ENCODE measurements at regions not wholly inside any gene's neighbourhood (a gene's known extent, or its start where the extent isn't known, plus 50 kb on each side); places are given as distances from the start of the nearest gene placed in this dataset.
"Not testable (repeated sequence)": the region's sequence is repeated elsewhere in the genome, so short reads cannot be mapped to it uniquely, and the experiment has no call there.

DNA sequence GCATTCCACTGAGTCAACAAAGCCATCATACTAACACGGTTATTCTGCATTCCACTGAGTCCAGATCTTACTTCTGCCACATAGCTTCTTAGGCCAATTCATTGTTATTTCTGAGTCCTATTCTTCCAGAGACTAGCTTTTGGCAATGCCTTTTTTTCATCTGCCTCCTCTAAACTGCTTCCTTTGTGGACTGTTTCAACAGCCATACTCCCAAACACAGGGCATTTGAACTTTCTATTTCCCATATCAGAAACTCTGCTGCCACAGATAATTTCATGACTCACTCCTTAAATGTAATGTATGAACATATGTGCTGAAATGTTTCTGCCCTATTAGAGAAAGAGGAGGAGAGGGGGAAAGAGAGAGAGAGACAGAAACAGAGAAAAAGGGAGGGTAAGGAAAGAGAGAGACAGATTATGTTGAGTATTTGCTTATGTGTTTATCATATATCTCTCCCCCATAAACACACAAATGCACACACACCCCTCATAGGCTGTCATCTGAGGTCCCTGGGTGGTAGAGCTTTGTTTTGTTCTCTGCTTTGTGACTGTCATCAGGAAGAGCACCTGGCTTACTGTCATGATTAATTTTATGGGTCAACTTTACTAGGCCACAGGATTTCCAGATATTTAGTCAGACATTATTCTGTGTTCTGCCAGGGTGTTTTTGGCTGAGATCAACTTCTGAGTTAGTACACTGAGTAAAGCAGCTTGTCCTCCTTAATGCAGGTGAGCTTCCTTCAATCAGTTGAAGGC lies 308.0 kb upstream of the KCND2 start:
- TF ChIP-seq, protein P1, sequence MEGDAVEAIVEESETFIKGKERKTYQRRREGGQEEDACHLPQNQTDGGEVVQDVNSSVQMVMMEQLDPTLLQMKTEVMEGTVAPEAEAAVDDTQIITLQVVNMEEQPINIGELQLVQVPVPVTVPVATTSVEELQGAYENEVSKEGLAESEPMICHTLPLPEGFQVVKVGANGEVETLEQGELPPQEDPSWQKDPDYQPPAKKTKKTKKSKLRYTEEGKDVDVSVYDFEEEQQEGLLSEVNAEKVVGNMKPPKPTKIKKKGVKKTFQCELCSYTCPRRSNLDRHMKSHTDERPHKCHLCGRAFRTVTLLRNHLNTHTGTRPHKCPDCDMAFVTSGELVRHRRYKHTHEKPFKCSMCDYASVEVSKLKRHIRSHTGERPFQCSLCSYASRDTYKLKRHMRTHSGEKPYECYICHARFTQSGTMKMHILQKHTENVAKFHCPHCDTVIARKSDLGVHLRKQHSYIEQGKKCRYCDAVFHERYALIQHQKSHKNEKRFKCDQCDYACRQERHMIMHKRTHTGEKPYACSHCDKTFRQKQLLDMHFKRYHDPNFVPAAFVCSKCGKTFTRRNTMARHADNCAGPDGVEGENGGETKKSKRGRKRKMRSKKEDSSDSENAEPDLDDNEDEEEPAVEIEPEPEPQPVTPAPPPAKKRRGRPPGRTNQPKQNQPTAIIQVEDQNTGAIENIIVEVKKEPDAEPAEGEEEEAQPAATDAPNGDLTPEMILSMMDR (IDR thresholded peaks at IDR 0.05) = no peak
- TF ChIP-seq EZH2 (IDR thresholded peaks at IDR 0.05; ENCODE audit: borderline replicate concordance, insufficient read depth, low read depth, low read length, poor library complexity, severe bottlenecking) = no peak
- ATAC-seq (ENCODE audit: low read depth) (no peak), DNase-seq (no peak)
- Histone ChIP-seq H3K36me3 (replicated peaks in 1 of 2; ENCODE audit: control extremely low read depth in 1 of 2, control insufficient read depth in 1 of 2, extremely low read depth in 1 of 2, insufficient read depth in 2 of 2, low read length in 1 of 2) (no peaks in the 10 kb centered on the region), H2AFZ (ENCODE audit: insufficient read depth, low read depth, low read length, poor library complexity, severe bottlenecking) (no peak overlapping the region), H3K4me1 (ENCODE audit: control insufficient read depth in 2 of 2, insufficient read depth in 2 of 2, low read length in 2 of 2) (no peaks in the 10 kb centered on the region), H3K27me3 (replicated peaks in 1 of 4; ENCODE audit: control extremely low read depth in 1 of 4, control insufficient read depth in 3 of 4, insufficient read depth in 4 of 4, low read length in 3 of 4) (no peaks in the 10 kb centered on the region), H3K9me3 (ENCODE audit: control extremely low read depth in 1 of 3, control insufficient read depth in 2 of 3, insufficient read depth in 1 of 3, low read length in 2 of 3) (no peaks in the 10 kb centered on the region), H3K79me2 (ENCODE audit: control insufficient read depth, insufficient read depth, low read length) (no peaks in the 10 kb centered on the region), H3K4me2 (replicated peaks; ENCODE audit: low read depth, low read length, poor library complexity, severe bottlenecking) (no peak overlapping the region), H3K4me3 (ENCODE audit: control extremely low read depth in 1 of 5, extremely low read depth in 1 of 5, insufficient read depth in 1 of 5, low read depth in 2 of 5, low read length in 4 of 5) (no peak overlapping the region), H3K9ac (ENCODE audit: low read length) (no peak overlapping the region), H4K20me1 (ENCODE audit: control insufficient read depth, insufficient read depth, low read length, poor library complexity, severe bottlenecking) (no peaks in the 10 kb centered on the region), H3K27ac (ENCODE audit: low read length in 2 of 2) (no peak overlapping the region)
- intact Hi-C loops (cut with micrococcal nuclease) = no loop called here
- Mint-ChIP-seq H3K9me3 (ENCODE audit: insufficient read depth) (no peaks in the 10 kb centered on the region), H3K27ac (no peak overlapping the region), H3K27me3 (no peaks in the 10 kb centered on the region), H3K4me1 (no peaks in the 10 kb centered on the region), H3K4me3 (no peak overlapping the region)
- no CpG with 5 or more reads among the region's 1 CpG for WGBS (ENCODE audit: insufficient coverage)
- ChIA-PET POLR2A (no interaction called here), CTCF (no interaction called here)

DNA sequence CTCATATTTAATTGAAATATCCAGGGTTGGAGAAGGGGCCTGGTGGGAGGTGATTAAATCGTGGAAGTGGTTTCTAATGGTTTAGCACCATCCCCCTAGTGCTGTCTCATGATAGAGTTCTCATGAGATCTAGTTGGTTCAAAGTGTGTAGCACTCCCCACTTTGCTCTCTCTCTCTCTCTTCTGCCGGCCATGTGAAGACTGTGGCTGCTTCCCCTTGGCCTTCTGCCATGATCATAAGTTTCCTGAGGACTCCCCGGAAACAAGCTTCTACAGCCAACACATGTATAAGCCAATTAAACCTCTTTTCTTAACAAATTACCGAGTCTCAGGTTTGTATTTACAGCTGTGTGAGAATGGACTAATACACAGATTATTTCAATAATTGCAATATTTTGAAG lies 305.8 kb upstream of the KCND2 start:
- WGBS (ENCODE audit: insufficient coverage) = no CpG with 5 or more reads among the region's 4 CpGs
- no peak overlapping the region for H3K27ac Mint-ChIP-seq
- DNase-seq (no peak), ATAC-seq (ENCODE audit: low read depth) (no peak)
- intact Hi-C loops (cut with micrococcal nuclease) = no loop called here
- ChIA-PET CTCF (no interaction called here), POLR2A (no interaction called here)
- H3K79me2 ChIP-seq (ENCODE audit: control insufficient read depth, insufficient read depth, low read length) = no peaks in the 10 kb centered on the region
- H3K4me1 Mint-ChIP-seq = no peaks in the 10 kb centered on the region
- no peaks in the 10 kb centered on the region for H3K27me3 ChIP-seq (replicated peaks in 1 of 4; ENCODE audit: control extremely low read depth in 1 of 4, control insufficient read depth in 3 of 4, insufficient read depth in 4 of 4, low read length in 3 of 4)
- no peak overlapping the region for H3K4me3 Mint-ChIP-seq
- TF ChIP-seq, protein P1 (IDR thresholded peaks at IDR 0.05) = no peak
- TF ChIP-seq EZH2 (IDR thresholded peaks at IDR 0.05; ENCODE audit: borderline replicate concordance, insufficient read depth, low read depth, low read length, poor library complexity, severe bottlenecking) = no peak
- no peaks in the 10 kb centered on the region for H3K9me3 Mint-ChIP-seq (ENCODE audit: insufficient read depth)
- H3K9ac ChIP-seq (ENCODE audit: low read length) = no peak overlapping the region
- no peaks in the 10 kb centered on the region for H3K36me3 ChIP-seq (replicated peaks in 1 of 2; ENCODE audit: control extremely low read depth in 1 of 2, control insufficient read depth in 1 of 2, extremely low read depth in 1 of 2, insufficient read depth in 2 of 2, low read length in 1 of 2)
- no peaks in the 10 kb centered on the region for H3K9me3 ChIP-seq (ENCODE audit: control extremely low read depth in 1 of 3, control insufficient read depth in 2 of 3, insufficient read depth in 1 of 3, low read length in 2 of 3)
- H2AFZ ChIP-seq (ENCODE audit: insufficient read depth, low read depth, low read length, poor library complexity, severe bottlenecking) = no peak overlapping the region
- H3K4me1 ChIP-seq (ENCODE audit: control insufficient read depth in 2 of 2, insufficient read depth in 2 of 2, low read length in 2 of 2) = no peaks in the 10 kb centered on the region
- no peak overlapping the region for H3K27ac ChIP-seq (ENCODE audit: low read length in 2 of 2)
- no peaks in the 10 kb centered on the region for H3K27me3 Mint-ChIP-seq
- no peak overlapping the region for H3K4me2 ChIP-seq (replicated peaks; ENCODE audit: low read depth, low read length, poor library complexity, severe bottlenecking)
- H4K20me1 ChIP-seq (ENCODE audit: control insufficient read depth, insufficient read depth, low read length, poor library complexity, severe bottlenecking) = no peaks in the 10 kb centered on the region
- H3K4me3 ChIP-seq (ENCODE audit: control extremely low read depth in 1 of 5, extremely low read depth in 1 of 5, insufficient read depth in 1 of 5, low read depth in 2 of 5, low read length in 4 of 5) = no peak overlapping the region

DNA sequence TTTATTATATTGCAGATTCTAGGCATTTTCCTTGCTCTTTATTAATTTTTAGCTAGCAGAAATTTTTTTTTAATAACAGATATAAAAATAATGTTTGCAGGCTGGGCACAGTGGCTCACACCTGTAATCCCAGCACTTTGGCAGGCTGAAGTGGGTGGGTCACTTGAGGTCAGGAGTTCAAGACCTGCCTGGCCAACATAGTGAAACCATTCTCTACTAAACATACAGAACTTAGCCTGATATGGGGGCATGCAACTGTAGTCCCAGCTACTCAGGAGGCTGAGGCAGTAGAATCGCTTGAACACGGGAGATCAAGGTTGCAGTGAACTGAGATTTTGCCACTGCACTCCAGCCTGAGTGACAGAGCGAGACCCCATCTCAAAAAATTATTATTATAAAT lies 304.6 kb upstream of the KCND2 start:
- DNase-seq; H3K4me2 ChIP-seq (replicated peaks; ENCODE audit: low read depth, low read length, poor library complexity, severe bottlenecking); H3K27ac ChIP-seq (ENCODE audit: low read length in 2 of 2); CTCF ChIA-PET; H3K36me3 ChIP-seq (replicated peaks in 1 of 2; ENCODE audit: control extremely low read depth in 1 of 2, control insufficient read depth in 1 of 2, extremely low read depth in 1 of 2, insufficient read depth in 2 of 2, low read length in 1 of 2); H3K9me3 Mint-ChIP-seq (ENCODE audit: insufficient read depth); H3K9me3 ChIP-seq (ENCODE audit: control extremely low read depth in 1 of 3, control insufficient read depth in 2 of 3, insufficient read depth in 1 of 3, low read length in 2 of 3); H3K4me3 ChIP-seq (ENCODE audit: control extremely low read depth in 1 of 5, extremely low read depth in 1 of 5, insufficient read depth in 1 of 5, low read depth in 2 of 5, low read length in 4 of 5); H3K27ac Mint-ChIP-seq; intact Hi-C loops (cut with micrococcal nuclease); H4K20me1 ChIP-seq (ENCODE audit: control insufficient read depth, insufficient read depth, low read length, poor library complexity, severe bottlenecking); ATAC-seq (ENCODE audit: low read depth); POLR2A ChIA-PET; H3K79me2 ChIP-seq (ENCODE audit: control insufficient read depth, insufficient read depth, low read length); H3K9ac ChIP-seq (ENCODE audit: low read length); H3K4me3 Mint-ChIP-seq; H3K27me3 Mint-ChIP-seq; H3K27me3 ChIP-seq (replicated peaks in 1 of 4; ENCODE audit: control extremely low read depth in 1 of 4, control insufficient read depth in 3 of 4, insufficient read depth in 4 of 4, low read length in 3 of 4); H3K4me1 Mint-ChIP-seq; H3K4me1 ChIP-seq (ENCODE audit: control insufficient read depth in 2 of 2, insufficient read depth in 2 of 2, low read length in 2 of 2); H2AFZ ChIP-seq (ENCODE audit: insufficient read depth, low read depth, low read length, poor library complexity, severe bottlenecking): not testable (repeated sequence)
- no CpG with 5 or more reads among the region's 3 CpGs for WGBS (ENCODE audit: insufficient coverage)
